ENCODE measurements at regions not wholly inside any gene's neighbourhood (a gene's known extent, or its start where the extent isn't known, plus 50 kb on each side); places are given as distances from the start of the nearest gene placed in this dataset.

DNA sequence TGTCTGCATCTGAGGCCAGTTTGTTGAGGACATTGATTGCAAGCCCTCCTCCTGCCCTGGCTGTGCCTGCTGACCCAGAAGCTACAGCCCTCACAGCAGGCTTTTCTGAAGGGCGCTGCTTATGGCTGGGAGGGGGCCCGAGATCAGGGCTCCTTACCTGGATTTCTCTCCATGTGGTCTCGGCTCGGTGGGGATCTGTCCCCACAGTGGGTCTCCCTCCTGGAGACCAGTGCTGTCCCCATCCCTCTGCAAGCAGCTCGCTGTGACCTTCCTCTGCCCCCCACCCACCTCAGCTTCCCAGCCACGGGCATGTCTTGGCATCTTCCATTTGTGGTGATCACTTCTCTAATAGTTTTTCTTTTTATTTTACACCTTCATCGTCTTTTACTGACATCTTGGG, 357.9 kb downstream of the IRX2 start:
- TF ChIP-seq TAF1 (IDR thresholded peaks at IDR 0.05; ENCODE audit: low read depth, low read length) = no peak
- no peak for TF ChIP-seq GABPA (IDR thresholded peaks at IDR 0.05; ENCODE audit: borderline replicate concordance, insufficient read depth, low read length)
- no peak for TF ChIP-seq SIX5 (IDR thresholded peaks at IDR 0.05; ENCODE audit: low read depth, low read length)
- no peak for TF ChIP-seq NRF1 (IDR thresholded peaks at IDR 0.05; ENCODE audit: low read depth, low read length)
- TF ChIP-seq MAX (IDR thresholded peaks at IDR 0.05) = no peak
- no peak for TF ChIP-seq SUZ12 (IDR thresholded peaks at IDR 0.05; ENCODE audit: low read length)
- no peak for TF ChIP-seq EP300 (IDR thresholded peaks at IDR 0.05; ENCODE audit: borderline replicate concordance in 1 of 2, low read depth in 2 of 2, low read length in 2 of 2)
- TF ChIP-seq, protein P1, sequence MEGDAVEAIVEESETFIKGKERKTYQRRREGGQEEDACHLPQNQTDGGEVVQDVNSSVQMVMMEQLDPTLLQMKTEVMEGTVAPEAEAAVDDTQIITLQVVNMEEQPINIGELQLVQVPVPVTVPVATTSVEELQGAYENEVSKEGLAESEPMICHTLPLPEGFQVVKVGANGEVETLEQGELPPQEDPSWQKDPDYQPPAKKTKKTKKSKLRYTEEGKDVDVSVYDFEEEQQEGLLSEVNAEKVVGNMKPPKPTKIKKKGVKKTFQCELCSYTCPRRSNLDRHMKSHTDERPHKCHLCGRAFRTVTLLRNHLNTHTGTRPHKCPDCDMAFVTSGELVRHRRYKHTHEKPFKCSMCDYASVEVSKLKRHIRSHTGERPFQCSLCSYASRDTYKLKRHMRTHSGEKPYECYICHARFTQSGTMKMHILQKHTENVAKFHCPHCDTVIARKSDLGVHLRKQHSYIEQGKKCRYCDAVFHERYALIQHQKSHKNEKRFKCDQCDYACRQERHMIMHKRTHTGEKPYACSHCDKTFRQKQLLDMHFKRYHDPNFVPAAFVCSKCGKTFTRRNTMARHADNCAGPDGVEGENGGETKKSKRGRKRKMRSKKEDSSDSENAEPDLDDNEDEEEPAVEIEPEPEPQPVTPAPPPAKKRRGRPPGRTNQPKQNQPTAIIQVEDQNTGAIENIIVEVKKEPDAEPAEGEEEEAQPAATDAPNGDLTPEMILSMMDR (IDR thresholded peaks at IDR 0.05; ENCODE audit: control extremely low read depth in 1 of 3, insufficient read depth in 1 of 3, low read depth in 1 of 3, low read length in 3 of 3) = no peak
- TF ChIP-seq ZNF274 (IDR thresholded peaks at IDR 0.05; ENCODE audit: borderline replicate concordance, extremely low read depth, low read length) = no peak
- TF ChIP-seq HDAC6 (IDR thresholded peaks at IDR 0.05; ENCODE audit: low read depth, low read length) = no peak
- TF ChIP-seq POLR2AphosphoS5 (IDR thresholded peaks at IDR 0.05; ENCODE audit: low read depth, low read length) = no peak
- no peak for TF ChIP-seq RFX5 (IDR thresholded peaks at IDR 0.05; ENCODE audit: borderline replicate concordance, low read depth, low read length)
- no peak for TF ChIP-seq EZH2 (IDR thresholded peaks at IDR 0.05; ENCODE audit: low read depth, low read length, severe bottlenecking)

All from H1 (cell line).